ENCODE measurements at regions not wholly inside any gene's neighbourhood (a gene's known extent, or its start where the extent isn't known, plus 50 kb on each side); places are given as distances from the start of the nearest gene placed in this dataset.

GRCh38 chr2:107102176-107102575 lies 216.2 kb upstream of the ST6GAL2 start:
- Histone ChIP-seq H3K4me3 (no peak overlapping the region), H3K4me1 (no peaks in the 10 kb centered on the region), H3K27ac (replicated peaks in 1 of 4) (no peak overlapping the region), H3K36me3 (no peaks in the 10 kb centered on the region), H3K9me3 (peaks cover 0 to 11% (median 1%) of the 10 kb centered on the region in 4 donors), H3K27me3 (no peaks in the 10 kb centered on the region)
- intact Hi-C loops (cut with DNase I): no loop called here
- WGBS: 87% methylated on average over 8 of the region's 8 CpGs
- TF ChIP-seq POLR2A (IDR thresholded peaks at IDR 0.05; ENCODE audit: low read depth) (no peak), POLR2AphosphoS5 (IDR thresholded peaks at IDR 0.05) (no peak), EP300 (IDR thresholded peaks at IDR 0.05) (no peak)
- TF ChIP-seq, protein P1, sequence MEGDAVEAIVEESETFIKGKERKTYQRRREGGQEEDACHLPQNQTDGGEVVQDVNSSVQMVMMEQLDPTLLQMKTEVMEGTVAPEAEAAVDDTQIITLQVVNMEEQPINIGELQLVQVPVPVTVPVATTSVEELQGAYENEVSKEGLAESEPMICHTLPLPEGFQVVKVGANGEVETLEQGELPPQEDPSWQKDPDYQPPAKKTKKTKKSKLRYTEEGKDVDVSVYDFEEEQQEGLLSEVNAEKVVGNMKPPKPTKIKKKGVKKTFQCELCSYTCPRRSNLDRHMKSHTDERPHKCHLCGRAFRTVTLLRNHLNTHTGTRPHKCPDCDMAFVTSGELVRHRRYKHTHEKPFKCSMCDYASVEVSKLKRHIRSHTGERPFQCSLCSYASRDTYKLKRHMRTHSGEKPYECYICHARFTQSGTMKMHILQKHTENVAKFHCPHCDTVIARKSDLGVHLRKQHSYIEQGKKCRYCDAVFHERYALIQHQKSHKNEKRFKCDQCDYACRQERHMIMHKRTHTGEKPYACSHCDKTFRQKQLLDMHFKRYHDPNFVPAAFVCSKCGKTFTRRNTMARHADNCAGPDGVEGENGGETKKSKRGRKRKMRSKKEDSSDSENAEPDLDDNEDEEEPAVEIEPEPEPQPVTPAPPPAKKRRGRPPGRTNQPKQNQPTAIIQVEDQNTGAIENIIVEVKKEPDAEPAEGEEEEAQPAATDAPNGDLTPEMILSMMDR (IDR thresholded peaks at IDR 0.05): no peak
- no peak for DNase-seq (ENCODE audit: extremely low spot score)

DNA sequence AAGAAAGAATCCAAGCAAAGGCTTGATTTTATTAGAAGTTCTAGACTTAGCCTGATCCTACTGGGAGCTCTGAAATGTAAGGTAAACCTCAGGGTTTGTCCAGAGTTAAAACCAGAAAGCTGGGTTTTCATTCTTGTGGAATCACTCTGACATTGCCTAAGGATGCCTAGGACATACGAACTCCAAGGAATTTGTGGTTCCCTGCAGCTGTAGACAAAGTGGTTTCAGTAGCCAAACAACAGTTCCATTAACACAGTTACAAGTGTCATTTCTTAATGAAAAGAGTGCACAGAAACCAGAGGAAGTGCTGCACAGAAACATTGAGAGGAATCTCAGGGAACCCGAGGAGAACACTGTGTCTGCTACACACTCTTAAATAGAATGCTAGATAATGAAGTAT lies 221.4 kb upstream of the ST6GAL2 start:
- H3K4me3 ChIP-seq: no peak overlapping the region
- H3K4me1 ChIP-seq: no peaks in the 10 kb centered on the region
- no peaks in the 10 kb centered on the region for H3K27me3 ChIP-seq
- no peak overlapping the region for H3K27ac ChIP-seq (replicated peaks in 1 of 4)
- 60% methylated on average over 2 of the region's 2 CpGs for WGBS
- no peak for DNase-seq (ENCODE audit: extremely low spot score)
- no peak for TF ChIP-seq POLR2AphosphoS5 (IDR thresholded peaks at IDR 0.05)
- TF ChIP-seq POLR2A (IDR thresholded peaks at IDR 0.05; ENCODE audit: low read depth): no peak
- TF ChIP-seq, protein P1 (IDR thresholded peaks at IDR 0.05): no peak
- TF ChIP-seq EP300 (IDR thresholded peaks at IDR 0.05): no peak
- no peaks in the 10 kb centered on the region for H3K36me3 ChIP-seq
- intact Hi-C loops (cut with DNase I): no loop called here
- H3K9me3 ChIP-seq: peaks cover 0 to 17% (median 1%) of the 10 kb centered on the region in 4 donors

DNA sequence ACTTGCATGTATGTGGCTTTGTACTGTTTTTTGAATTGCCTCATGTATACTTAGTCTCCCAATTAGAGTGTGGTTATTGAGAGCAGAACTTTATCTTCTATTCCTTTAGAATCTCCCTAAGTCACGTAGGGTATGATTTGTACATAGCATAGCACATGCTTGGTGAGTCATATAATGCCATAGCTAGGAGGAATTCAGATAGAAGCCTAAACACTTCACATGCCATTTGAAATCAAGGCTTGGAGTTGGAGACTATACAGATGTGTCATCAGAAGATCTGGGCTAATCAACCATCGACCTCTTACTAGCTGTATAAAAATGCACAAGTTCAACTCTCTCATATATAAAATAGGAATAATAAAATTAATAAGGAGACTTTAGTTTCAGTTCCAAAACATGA lies 222.6 kb upstream of the ST6GAL2 start:
- Histone ChIP-seq H3K4me3 (no peak overlapping the region), H3K27me3 (no peaks in the 10 kb centered on the region), H3K4me1 (no peaks in the 10 kb centered on the region), H3K27ac (replicated peaks in 1 of 4) (no peak overlapping the region), H3K36me3 (no peaks in the 10 kb centered on the region), H3K9me3 (peaks cover 0 to 17% (median 1%) of the 10 kb centered on the region in 4 donors)
- no peak for DNase-seq (ENCODE audit: extremely low spot score)
- 88% methylated on average over 2 of the region's 2 CpGs for WGBS
- no peak for TF ChIP-seq EP300 (IDR thresholded peaks at IDR 0.05)
- TF ChIP-seq POLR2AphosphoS5 (IDR thresholded peaks at IDR 0.05): no peak
- TF ChIP-seq, protein P1 (IDR thresholded peaks at IDR 0.05): no peak
- no peak for TF ChIP-seq POLR2A (IDR thresholded peaks at IDR 0.05; ENCODE audit: low read depth)
- intact Hi-C loops (cut with DNase I): no loop called here

GRCh38 chr2:107111623-107112022 lies 225.7 kb upstream of the ST6GAL2 start:
- TF ChIP-seq, protein P1 (IDR thresholded peaks at IDR 0.05): no peak
- TF ChIP-seq EP300 (IDR thresholded peaks at IDR 0.05) (no peak), POLR2AphosphoS5 (IDR thresholded peaks at IDR 0.05) (no peak), POLR2A (IDR thresholded peaks at IDR 0.05; ENCODE audit: low read depth) (no peak)
- Histone ChIP-seq H3K4me1 (no peaks in the 10 kb centered on the region), H3K4me3 (no peak overlapping the region), H3K9me3 (peaks cover 0 to 6% (median 0%) of the 10 kb centered on the region in 4 donors), H3K36me3 (no peaks in the 10 kb centered on the region), H3K27me3 (no peaks in the 10 kb centered on the region), H3K27ac (replicated peaks in 1 of 4) (no peak overlapping the region)
- 95% methylated on average over 1 of the region's 1 CpG for WGBS
- DNase-seq (ENCODE audit: extremely low spot score): no peak
- intact Hi-C loops (cut with DNase I): no loop called here

- Histone ChIP-seq H3K9me3 (peaks cover 0 to 6% (median 0%) of the 10 kb centered on the region in 4 donors), H3K36me3 (no peaks in the 10 kb centered on the region), H3K4me3 (no peak overlapping the region), H3K4me1 (no peaks in the 10 kb centered on the region), H3K27me3 (no peaks in the 10 kb centered on the region), H3K27ac (replicated peaks in 1 of 4) (no peak overlapping the region)
- TF ChIP-seq POLR2A (IDR thresholded peaks at IDR 0.05; ENCODE audit: low read depth): no peak
- DNase-seq (ENCODE audit: extremely low spot score): no peak
- intact Hi-C loops (cut with DNase I): no loop called here
These were observed 226.6 kb upstream of the ST6GAL2 start for GRCh38 chr2:107112561-107112960.

Data from esophagus muscularis mucosa (tissue), 4 donors.